Stimulated activated naive CD8-positive, alpha-beta T cell treated with anti-CD3 and anti-CD28 coated beads, Interleukin-15, Interleukin-2, amounts not matched to agents 100 ng/mL and 50 ng/mL, for 24 hours (primary cell): ENCODE measurements at regions not wholly inside any gene's neighbourhood (a gene's known extent, or its start where the extent isn't known, plus 50 kb on each side); places are given as distances from the start of the nearest gene placed in this dataset.

ENCODE experiments used
- H3K27ac Mint-ChIP-seq: one replicate; pipeline ENCODE4 v1.8.0; 2021; ENCODE audit warnings: mild to moderate bottlenecking, mixed read lengths
- H3K27me3 Mint-ChIP-seq: one replicate; pipeline ENCODE4 v1.8.0; 2021; ENCODE audit warnings: mixed read lengths
- H3K36me3 Mint-ChIP-seq: one replicate; pipeline ENCODE4 v1.8.0; 2021; ENCODE audit warnings: low read depth, mixed read lengths
- H3K4me1 Mint-ChIP-seq: one replicate; pipeline ENCODE4 v1.8.0; 2021; ENCODE audit warnings: low read depth, mixed read lengths
- H3K4me3 Mint-ChIP-seq: one replicate; pipeline ENCODE4 v1.8.0; 2021; ENCODE audit warnings: mild to moderate bottlenecking, mixed read lengths
- H3K9me3 Mint-ChIP-seq: one replicate; pipeline ENCODE4 v1.8.0; 2021; ENCODE audit warnings: mixed read lengths

DNA sequence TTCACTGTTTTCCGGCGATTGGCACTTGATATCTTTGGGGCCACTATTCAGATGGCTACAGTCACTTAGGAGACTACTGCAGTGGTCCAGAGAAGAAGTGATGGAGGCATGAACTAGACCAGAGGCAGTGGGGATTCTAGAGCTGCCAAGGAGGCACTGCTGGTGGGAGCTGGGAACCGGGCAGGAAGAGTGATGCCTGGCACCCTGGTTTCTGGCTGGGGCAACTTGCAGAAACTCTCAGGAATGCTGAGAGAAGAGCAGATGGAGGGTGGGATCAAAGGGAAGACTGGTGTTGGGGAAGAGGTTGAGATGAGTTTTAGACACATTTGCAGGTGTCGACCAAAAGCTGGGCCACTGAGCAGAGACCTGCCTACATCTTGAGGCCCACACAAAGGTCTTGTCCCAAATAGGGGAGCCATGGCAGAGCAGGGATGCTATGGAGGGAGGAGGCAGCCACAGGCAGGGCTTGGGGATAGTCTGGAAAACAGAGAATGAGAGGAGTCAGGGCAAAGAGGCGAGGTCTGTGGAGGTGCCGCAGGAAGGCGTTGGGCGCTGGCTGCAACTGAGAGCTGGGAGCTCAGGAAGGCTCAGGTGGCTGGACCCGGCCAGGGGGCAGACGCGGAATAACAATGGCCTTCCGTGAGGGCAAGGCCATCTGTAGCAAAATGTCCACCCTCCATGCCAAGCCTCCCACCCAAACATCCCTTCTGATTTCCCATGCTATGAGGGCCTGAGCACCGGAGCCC lies 118.9 kb downstream of the TOMM20 start:
- H3K27me3 Mint-ChIP-seq, result no peaks in the 10 kb centered on the region
- peak overlapping the region; percentile 32 for H3K4me3 Mint-ChIP-seq

DNA sequence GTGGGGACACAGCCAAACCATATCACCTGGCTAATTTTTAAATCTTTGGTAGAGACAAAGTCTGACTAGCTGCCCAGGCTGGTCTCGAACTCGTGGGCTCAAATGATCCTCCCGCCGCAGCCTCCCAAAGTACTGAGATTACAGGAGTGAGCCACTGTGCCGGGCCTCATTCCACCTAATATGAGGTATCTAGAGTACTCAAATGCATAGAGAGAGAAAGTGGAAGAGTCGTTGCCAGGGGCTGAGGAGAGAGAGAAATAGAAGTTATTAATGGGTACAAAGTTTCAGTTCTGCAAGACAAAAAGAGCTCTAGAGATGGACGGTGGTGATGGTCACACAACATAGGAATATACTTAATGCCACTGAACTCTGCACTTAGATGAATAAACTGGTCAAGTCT lies 119.6 kb downstream of the TOMM20 start:
- Mint-ChIP-seq H3K27ac (peak overlapping the region; percentile 56), H3K27me3 (no peaks in the 10 kb centered on the region), H3K9me3 (peaks cover 16% of the 10 kb centered on the region), H3K4me3 (no peak overlapping the region), H3K36me3 (peaks cover 15% of the 10 kb centered on the region), H3K4me1 (peaks cover 96% of the 10 kb centered on the region)

More for the DNA sequence above, 118.9 kb downstream of the TOMM20 start:
- Mint-ChIP-seq H3K27ac (peak overlapping the region; percentile 95), H3K36me3 (peaks cover 15% of the 10 kb centered on the region), H3K9me3 (peaks cover 16% of the 10 kb centered on the region), H3K4me1 (peaks cover 97% of the 10 kb centered on the region)

DNA sequence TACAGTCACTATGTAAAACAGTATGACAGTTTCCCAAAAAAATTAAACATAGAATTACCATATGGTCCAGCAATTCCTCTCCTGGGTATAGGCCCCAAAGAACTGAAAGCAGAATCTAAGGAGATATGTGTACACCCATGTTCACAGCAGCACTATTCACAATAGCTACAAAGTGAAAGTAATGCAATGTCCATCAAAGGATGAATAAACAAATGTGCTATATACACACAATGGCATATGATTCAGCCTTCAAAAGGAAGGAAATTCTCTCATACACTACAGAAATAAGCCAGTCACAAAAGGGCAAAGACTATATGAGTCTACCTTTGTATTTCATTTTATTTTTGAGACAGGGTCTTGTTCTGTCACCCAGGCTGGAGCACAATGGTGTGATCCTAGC lies 120.4 kb downstream of the TOMM20 start:
- Mint-ChIP-seq H3K4me3 (peak overlapping the region; percentile 51), H3K9me3 (peaks cover 16% of the 10 kb centered on the region), H3K36me3 (peaks cover 15% of the 10 kb centered on the region), H3K4me1 (peaks cover 94% of the 10 kb centered on the region), H3K27me3 (no peaks in the 10 kb centered on the region), H3K27ac (peak overlapping the region; percentile 77)

DNA sequence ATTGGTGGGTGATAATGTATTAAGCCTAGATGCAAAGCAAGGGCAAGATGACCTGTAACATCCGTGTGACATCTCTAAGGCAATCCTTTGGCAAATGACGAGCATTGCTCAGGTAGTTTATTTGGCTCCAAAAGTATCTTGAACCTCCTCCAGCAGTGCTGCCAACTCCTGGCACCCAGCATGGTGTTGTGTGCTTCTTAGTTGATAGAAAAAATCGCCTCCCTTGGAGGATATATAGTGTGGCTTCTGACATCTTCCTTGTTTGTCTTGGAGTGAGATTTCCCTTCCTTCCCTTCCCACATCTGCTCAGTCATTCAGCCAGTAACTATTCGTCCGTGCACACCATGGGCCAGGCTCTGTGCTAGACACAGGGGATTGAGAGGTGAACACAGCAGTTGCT lies 121.8 kb downstream of the TOMM20 start:
- Mint-ChIP-seq H3K36me3 (peaks cover 11% of the 10 kb centered on the region), H3K4me1 (peaks cover 93% of the 10 kb centered on the region), H3K4me3 (no peak overlapping the region), H3K27ac (peak overlapping the region; percentile 80), H3K9me3 (peaks cover 16% of the 10 kb centered on the region), H3K27me3 (no peaks in the 10 kb centered on the region)

DNA sequence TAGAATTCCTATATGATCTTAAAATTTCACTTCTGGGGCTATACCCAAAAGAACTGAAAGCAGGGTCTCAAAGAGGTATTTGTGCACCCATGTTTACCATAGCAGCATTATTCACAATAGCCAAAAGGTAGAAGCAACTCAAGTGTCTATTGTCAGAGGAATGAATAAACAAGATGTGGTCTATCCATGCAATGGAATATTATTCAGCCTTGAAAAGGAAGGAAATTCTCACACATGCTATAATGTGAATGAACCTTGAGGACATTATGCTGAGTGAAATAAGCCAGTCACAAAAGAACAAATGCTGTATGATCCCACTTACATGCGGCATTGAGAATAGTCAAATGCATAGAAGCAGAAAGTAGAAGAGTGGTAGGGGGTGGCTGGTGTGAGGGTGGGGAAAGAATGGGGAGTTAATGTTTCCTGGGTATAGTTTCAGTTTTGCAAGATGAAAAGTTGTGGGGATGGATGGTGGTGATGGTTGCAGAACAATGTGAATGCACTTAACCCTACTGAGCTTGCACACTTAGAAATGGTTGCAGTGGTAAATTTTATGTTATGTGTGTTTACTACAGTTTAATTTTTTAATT lies 122.4 kb downstream of the TOMM20 start:
- peaks cover 11% of the 10 kb centered on the region for H3K36me3 Mint-ChIP-seq
- peak overlapping the region; percentile 80 for H3K27ac Mint-ChIP-seq
- peaks cover 16% of the 10 kb centered on the region for H3K9me3 Mint-ChIP-seq
- H3K27me3 Mint-ChIP-seq, result no peaks in the 10 kb centered on the region
- H3K4me3 Mint-ChIP-seq, result peak overlapping the region; percentile 38
- peaks cover 89% of the 10 kb centered on the region for H3K4me1 Mint-ChIP-seq

DNA sequence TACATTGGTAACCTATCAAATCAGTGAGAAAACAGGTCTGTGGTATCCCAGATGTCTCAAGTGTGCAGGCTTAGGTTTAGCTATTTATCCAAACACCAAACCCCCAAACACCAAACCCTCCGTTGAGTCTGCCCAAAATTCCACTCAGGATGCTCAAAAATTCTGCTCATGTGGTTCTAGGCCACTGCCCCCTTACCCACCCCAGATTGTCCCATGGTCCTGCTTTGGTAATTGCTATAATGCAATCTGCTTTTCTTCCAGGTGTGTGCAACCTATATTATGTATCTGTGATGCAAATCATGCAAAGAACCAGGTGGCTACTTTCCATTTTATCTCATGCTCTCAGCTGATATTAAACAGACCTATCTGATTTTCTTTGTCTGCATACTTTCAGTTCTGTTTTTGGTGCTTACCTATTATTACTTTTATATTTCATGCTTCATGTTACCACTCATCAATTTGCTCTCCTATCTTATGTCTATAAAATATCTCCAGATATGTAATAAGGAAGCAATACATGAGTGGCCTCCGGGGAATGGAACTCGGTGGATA lies 123.7 kb downstream of the TOMM20 start:
- peaks cover 16% of the 10 kb centered on the region for H3K9me3 Mint-ChIP-seq
- H3K4me1 Mint-ChIP-seq, result peaks cover 76% of the 10 kb centered on the region
- peak overlapping the region; percentile 2 for H3K27ac Mint-ChIP-seq

DNA sequence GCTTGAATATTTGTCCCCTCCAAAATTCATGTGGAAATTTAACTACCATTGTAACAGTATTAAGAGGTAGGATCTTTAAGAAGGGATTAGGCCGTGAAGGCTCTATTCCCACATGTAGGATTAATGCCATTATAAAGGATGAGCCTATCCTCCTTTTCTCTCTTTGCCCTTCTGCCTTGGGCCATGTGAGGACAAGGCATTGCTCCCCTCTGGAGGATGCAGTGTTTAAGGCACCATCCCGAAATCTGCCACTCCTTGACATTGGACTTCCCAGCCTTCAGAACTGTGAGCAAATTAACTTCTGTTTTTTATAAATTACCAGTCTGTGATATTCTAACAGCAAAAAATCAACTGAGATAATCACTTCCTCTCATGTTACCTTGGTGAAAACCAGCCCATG lies 124.4 kb downstream of the TOMM20 start:
- peaks cover 11% of the 10 kb centered on the region for H3K9me3 Mint-ChIP-seq
- peaks cover 70% of the 10 kb centered on the region for H3K4me1 Mint-ChIP-seq
- H3K27me3 Mint-ChIP-seq, result no peaks in the 10 kb centered on the region
- peaks cover 7% of the 10 kb centered on the region for H3K36me3 Mint-ChIP-seq
- H3K27ac Mint-ChIP-seq, result no peak overlapping the region
- H3K4me3 Mint-ChIP-seq, result no peak overlapping the region

More for the DNA sequence above, 123.7 kb downstream of the TOMM20 start:
- no peak overlapping the region for H3K4me3 Mint-ChIP-seq
- peaks cover 11% of the 10 kb centered on the region for H3K36me3 Mint-ChIP-seq
- H3K27me3 Mint-ChIP-seq, result no peaks in the 10 kb centered on the region

DNA sequence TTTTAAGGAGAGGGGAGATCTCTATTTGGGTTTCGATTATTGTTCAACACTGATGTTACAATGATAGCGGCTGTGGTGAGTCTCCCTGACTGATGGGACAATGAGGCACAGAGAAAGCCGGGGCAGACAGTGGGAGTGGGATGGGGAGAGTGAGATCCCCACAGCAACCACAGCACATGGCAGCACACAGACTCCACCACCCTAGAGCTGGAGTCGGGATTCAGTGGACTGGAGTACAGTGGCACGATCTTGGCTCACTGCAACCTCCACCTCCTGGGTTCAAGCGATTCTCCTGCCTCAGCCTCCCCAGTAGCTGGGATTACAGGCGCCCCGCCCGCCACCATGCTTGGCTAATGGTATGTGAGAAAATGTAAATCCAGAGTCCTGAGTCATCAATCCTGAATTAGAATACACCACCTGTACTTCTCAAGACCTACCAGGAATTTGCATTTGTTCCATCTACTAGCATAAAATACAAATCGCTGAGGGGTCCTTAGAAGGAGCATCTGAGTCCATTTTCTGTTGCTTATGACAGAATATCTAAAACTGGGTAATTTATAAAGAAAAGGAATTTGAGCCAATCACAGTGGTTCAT lies 125.8 kb downstream of the TOMM20 start:
- Mint-ChIP-seq H3K27me3 (no peaks in the 10 kb centered on the region), H3K4me3 (no peak overlapping the region), H3K9me3 (peaks cover 4% of the 10 kb centered on the region), H3K36me3 (peaks cover under 1% of the 10 kb centered on the region), H3K4me1 (peaks cover 59% of the 10 kb centered on the region), H3K27ac (peak overlapping the region; percentile 12)

DNA sequence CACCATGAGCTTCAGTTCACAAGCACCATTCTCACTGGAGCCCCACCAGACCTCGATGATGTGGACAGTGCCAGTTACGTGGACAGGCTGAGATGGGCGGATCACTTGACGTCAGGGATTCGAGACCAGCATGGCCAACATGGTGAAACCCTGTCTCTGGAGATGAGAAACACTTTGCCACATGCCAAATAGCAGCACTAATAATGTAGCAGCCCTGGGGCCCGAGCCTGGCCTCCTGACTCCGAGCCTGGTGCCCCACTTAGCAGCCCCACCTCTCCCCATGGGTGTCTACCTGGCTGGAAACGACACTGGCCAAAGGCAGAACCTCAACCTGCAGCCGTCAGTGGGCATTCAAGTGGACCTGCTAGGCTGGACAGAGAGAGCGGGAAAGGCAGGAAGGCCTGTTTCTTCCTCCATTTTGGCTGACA lies 129.1 kb downstream of the TOMM20 start:
- H3K27me3 Mint-ChIP-seq, result no peaks in the 10 kb centered on the region
- H3K27ac Mint-ChIP-seq, result no peak overlapping the region
- no peaks in the 10 kb centered on the region for H3K9me3 Mint-ChIP-seq
- peaks cover 27% of the 10 kb centered on the region for H3K4me1 Mint-ChIP-seq
- no peak overlapping the region for H3K4me3 Mint-ChIP-seq
- H3K36me3 Mint-ChIP-seq, result no peaks in the 10 kb centered on the region

DNA sequence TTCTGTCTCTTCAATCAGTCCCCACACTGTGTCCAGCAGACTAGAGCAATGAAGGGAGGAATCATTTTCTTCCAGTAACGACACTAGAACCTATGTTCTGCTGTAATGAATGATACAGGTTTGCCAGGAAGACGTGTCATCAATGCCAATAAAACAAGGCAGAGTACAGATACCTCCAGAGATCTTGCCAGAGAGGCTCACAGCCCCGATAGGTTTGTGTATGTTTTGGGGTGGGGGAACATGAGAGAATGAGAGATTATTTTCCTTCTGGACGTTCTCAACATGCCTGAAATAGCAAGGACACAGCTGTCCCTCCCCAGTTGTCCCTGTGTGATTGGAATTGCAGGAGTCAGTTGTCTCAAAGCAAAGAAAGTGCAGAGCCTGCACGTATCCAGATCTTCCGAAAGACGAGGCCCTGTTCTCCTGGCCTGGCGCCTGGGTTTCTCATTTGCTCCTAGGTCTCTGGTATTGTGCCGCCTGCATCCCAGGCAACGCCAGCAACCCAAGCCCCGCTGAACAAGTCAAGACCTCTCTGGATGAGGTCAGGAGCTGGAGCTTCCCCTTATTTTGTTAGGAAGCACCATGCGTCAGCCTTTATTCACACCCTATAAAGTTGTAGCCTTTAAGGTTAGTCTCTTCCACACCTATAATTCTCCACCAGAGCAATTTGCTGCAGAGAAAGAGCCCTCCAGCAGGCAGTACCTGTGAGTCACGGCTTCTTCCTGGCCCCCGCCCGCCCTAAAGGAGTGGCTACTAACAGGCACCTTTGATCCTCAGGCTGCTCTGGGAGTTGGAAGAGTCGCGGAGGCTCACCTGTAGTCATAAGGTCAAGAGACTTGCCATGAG lies 130.5 kb downstream of the TOMM20 start:
- peaks cover 20% of the 10 kb centered on the region for H3K4me1 Mint-ChIP-seq
- H3K36me3 Mint-ChIP-seq, result no peaks in the 10 kb centered on the region
- H3K27me3 Mint-ChIP-seq, result no peaks in the 10 kb centered on the region
- no peak overlapping the region for H3K4me3 Mint-ChIP-seq
- H3K9me3 Mint-ChIP-seq, result no peaks in the 10 kb centered on the region
- no peak overlapping the region for H3K27ac Mint-ChIP-seq

DNA sequence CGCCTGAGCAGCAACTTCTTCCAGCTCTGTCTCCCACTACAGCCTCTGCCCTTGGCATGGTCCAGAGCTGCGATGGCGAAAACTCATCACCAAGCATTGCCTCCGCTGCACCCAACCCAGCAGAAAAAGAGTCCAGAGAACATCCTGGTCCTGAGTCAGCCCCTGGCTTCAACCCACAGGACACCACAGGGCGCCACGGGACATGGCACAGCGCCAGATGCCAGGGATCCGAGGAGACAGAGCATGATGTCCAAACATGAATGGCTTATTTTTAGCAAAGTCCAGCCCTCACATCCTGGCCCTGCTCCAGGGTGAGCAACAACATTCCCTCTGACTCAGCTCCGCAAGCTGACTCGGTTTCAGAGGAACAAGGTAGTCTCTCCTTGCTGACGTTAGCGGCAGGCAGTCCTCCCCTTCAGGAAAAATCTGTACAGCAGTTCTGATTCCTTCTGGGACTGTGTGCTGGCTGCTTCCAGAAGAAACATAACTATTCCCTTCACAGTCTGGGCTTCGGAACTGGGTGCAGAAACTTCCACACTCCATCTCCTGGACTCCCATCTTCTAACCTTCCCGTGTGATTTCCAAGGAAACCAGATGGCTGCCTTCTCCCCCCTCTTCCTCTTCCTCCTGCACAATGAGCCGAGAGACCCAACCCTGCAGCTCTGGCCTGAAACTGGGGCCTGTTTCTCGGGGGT lies 131.3 kb downstream of the TOMM20 start:
- no peak overlapping the region for H3K4me3 Mint-ChIP-seq
- no peaks in the 10 kb centered on the region for H3K36me3 Mint-ChIP-seq
- H3K9me3 Mint-ChIP-seq, result no peaks in the 10 kb centered on the region
- H3K27ac Mint-ChIP-seq, result no peak overlapping the region
- no peaks in the 10 kb centered on the region for H3K27me3 Mint-ChIP-seq
- H3K4me1 Mint-ChIP-seq, result peaks cover 20% of the 10 kb centered on the region

DNA sequence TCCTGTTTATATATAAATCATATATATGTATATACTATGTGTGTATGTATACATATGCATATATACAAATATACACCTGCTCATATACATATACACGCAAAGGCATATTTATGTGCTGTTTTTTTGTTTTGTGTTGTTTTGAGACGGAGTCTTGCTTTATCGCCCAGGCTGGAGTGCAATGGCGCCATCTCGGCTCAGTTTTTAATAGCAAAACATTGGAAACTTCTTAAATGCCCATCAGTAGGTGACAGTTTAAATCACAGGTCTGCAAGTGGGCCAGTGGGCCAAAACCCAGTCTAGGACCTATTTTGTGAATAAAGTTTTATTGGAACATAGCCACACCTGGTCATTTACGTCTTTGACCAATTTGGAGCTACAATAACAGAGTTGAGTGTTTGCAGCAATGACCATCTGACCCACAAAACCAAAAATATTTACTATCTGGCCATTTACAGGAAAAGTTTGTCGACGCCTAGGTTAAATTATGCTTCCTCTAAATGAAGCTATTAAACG lies 132.3 kb downstream of the TOMM20 start:
- Mint-ChIP-seq H3K9me3 (no peaks in the 10 kb centered on the region), H3K36me3 (no peaks in the 10 kb centered on the region), H3K4me1 (peaks cover 23% of the 10 kb centered on the region), H3K27ac (no peak overlapping the region), H3K4me3 (no peak overlapping the region), H3K27me3 (no peaks in the 10 kb centered on the region)

DNA sequence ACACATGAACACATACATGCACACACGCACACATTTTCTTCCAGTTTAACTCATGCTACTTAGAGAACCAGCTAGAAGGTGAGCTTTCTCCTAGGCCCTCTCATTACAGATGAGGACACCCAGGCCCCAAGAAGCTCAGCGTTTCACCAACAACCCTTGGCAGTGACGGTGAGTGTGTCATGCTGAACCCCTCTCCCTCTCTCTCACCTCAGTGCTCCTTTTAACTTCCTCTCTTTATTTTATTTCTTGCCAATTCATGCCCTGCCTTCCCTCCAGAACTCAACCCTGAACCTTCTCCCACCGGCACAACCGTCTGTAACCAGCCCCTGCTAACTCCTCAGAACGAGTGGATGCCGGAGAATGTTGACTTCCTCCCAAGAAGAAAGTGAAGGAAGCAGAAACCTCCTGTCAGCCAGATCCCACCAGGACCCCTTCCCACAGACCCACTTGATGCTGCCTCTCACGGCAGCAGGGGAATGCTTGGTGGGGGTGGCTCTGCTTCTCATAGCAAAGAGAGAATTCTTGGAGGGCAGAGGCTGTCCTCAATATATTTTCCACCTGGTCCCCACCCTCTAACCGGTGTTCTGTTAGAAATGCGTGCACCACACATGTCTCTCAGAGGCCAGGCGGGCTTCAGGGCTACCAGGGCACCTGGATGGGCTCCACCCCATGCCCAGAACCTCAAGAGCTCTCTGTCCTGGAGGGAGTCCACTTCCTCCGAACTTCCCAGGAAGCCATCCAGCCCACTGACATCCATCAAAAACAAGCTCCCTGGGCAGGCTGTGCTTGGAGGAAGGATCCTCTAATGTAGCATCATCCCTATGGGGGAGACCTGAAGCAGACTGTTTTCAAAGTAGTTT lies 134.0 kb downstream of the TOMM20 start:
- H3K9me3 Mint-ChIP-seq, result no peaks in the 10 kb centered on the region
- H3K27me3 Mint-ChIP-seq, result no peaks in the 10 kb centered on the region
- H3K4me3 Mint-ChIP-seq, result no peak overlapping the region
- peaks cover 39% of the 10 kb centered on the region for H3K4me1 Mint-ChIP-seq
- H3K36me3 Mint-ChIP-seq, result no peaks in the 10 kb centered on the region
- no peak overlapping the region for H3K27ac Mint-ChIP-seq
